ENCODE measurements at regions not wholly inside any gene's neighbourhood (a gene's known extent, or its start where the extent isn't known, plus 50 kb on each side); places are given as distances from the start of the nearest gene placed in this dataset.

DNA sequence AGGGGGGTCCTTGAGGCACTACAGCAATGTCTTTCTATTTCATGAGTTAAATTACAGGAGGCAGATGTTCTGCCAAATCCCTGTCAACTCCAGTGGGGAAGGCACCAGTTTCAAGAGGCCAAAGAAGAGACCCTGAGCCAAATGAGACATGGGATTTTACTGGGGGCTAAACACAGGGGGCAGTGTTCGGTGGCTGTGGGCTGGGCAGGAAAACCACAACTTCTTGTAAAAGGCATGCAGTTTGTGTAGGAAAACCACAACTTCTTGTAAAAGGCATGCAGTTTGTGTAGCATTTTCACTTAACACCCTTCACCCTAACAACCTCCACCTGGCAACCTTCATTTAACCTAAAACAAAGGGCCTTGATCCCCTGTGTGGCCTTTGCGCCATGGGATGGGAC is 61.0 kb downstream of the POLR2M start:
- TF ChIP-seq JUND (IDR thresholded peaks at IDR 0.05) (no peak), MXI1 (IDR thresholded peaks at IDR 0.05; ENCODE audit: low read depth, low read length) (no peak), FOXM1 (IDR thresholded peaks at IDR 0.05; ENCODE audit: low read depth) (no peak), RAD21 (IDR thresholded peaks at IDR 0.05; ENCODE audit: low read length) (no peak), SIN3A (IDR thresholded peaks at IDR 0.05; ENCODE audit: borderline replicate concordance, low read depth, low read length) (no peak), GABPA (IDR thresholded peaks at IDR 0.05; ENCODE audit: low read depth) (no peak), POLR2AphosphoS5 (IDR thresholded peaks at IDR 0.05; ENCODE audit: low read depth, low read length) (no peak), TCF12 (IDR thresholded peaks at IDR 0.05) (no peak), FOSL2 (IDR thresholded peaks at IDR 0.05; ENCODE audit: borderline replicate concordance, low read depth) (no peak), SMC3 (IDR thresholded peaks at IDR 0.05; ENCODE audit: low read depth, low read length) (no peak), TAF1 (IDR thresholded peaks at IDR 0.05; ENCODE audit: borderline replicate concordance, low read depth, low read length) (no peak), YY1 (IDR thresholded peaks at IDR 0.05; ENCODE audit: low read depth) (no peak)
- TF ChIP-seq, protein P1, sequence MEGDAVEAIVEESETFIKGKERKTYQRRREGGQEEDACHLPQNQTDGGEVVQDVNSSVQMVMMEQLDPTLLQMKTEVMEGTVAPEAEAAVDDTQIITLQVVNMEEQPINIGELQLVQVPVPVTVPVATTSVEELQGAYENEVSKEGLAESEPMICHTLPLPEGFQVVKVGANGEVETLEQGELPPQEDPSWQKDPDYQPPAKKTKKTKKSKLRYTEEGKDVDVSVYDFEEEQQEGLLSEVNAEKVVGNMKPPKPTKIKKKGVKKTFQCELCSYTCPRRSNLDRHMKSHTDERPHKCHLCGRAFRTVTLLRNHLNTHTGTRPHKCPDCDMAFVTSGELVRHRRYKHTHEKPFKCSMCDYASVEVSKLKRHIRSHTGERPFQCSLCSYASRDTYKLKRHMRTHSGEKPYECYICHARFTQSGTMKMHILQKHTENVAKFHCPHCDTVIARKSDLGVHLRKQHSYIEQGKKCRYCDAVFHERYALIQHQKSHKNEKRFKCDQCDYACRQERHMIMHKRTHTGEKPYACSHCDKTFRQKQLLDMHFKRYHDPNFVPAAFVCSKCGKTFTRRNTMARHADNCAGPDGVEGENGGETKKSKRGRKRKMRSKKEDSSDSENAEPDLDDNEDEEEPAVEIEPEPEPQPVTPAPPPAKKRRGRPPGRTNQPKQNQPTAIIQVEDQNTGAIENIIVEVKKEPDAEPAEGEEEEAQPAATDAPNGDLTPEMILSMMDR (IDR thresholded peaks at IDR 0.05) = no peak
- TF ChIP-seq, protein P2, sequence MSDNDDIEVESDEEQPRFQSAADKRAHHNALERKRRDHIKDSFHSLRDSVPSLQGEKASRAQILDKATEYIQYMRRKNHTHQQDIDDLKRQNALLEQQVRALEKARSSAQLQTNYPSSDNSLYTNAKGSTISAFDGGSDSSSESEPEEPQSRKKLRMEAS (IDR thresholded peaks at IDR 0.05; ENCODE audit: low read depth) = no peak

Data from SK-N-SH (cell line).